Muscle layer of colon (tissue), 2 donors: ENCODE measurements at regions not wholly inside any gene's neighbourhood (a gene's known extent, or its start where the extent isn't known, plus 50 kb on each side); places are given as distances from the start of the nearest gene placed in this dataset.

Source experiments
- H3K27ac ChIP-seq: one replicate; pipeline ENCODE4 v1.7.0; 2013; ENCODE audit warnings: low read depth, mild to moderate bottlenecking, low read length, moderate library complexity
- H3K27me3 ChIP-seq, 2 donors: one replicate each; pipeline ENCODE4 v1.7.0; 2013; ENCODE audit warnings: low read length in 2 of 2, mild to moderate bottlenecking in 2 of 2; ENCODE audit not compliant: insufficient read depth in 2 of 2, control insufficient read depth in 1 of 2
- H3K36me3 ChIP-seq: one replicate; pipeline ENCODE4 v1.7.0; 2013; ENCODE audit warnings: mild to moderate bottlenecking, low read length; ENCODE audit not compliant: insufficient read depth
- H3K4me1 ChIP-seq: one replicate; pipeline ENCODE4 v1.7.0; 2013; ENCODE audit warnings: mild to moderate bottlenecking, low read length; ENCODE audit not compliant: insufficient read depth
- H3K4me3 ChIP-seq, 2 donors: one replicate each; pipeline ENCODE4 v1.7.0; 2013; ENCODE audit warnings: low read length in 2 of 2, low read depth in 1 of 2, mild to moderate bottlenecking in 1 of 2, moderate library complexity in 1 of 2
- H3K9ac ChIP-seq: one replicate; pipeline ENCODE4 v1.7.0; 2013; ENCODE audit warnings: low read length
- H3K9me3 ChIP-seq: one replicate; pipeline ENCODE4 v1.7.0; 2013; ENCODE audit warnings: mild to moderate bottlenecking, low read length
- donor health status: abdominal sarcoma.
- donor health status: Adenocarcinoma of cecum.

DNA sequence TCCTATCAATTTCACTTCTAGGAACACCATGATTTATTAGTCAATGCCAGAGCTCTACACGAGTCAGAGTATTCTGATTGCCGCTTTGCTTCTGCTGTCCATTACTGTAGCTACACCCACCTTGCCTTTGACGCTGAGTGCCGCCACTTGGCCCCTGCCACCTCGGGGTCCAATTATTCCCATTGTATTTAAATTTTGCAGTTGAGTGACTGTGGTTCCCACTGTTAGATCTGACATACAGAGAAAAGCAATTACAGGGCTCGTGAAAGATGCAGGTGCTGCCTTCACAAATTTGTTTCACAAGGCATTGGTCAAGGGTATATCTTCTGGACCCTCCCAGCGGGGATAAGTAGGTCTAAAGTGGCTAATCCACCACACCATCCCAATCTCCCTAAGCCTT is 428.9 kb downstream of the SIPA1L2 start:
- H3K4me1 ChIP-seq, result no peaks in the 10 kb centered on the region
- peaks cover 11% of the 10 kb centered on the region for H3K9me3 ChIP-seq
- H3K4me3 ChIP-seq, result no peak overlapping the region
- H3K27ac ChIP-seq, result no peak overlapping the region
- H3K9ac ChIP-seq, result no peak overlapping the region
- no peaks in the 10 kb centered on the region for H3K27me3 ChIP-seq
- H3K36me3 ChIP-seq, result no peaks in the 10 kb centered on the region

DNA sequence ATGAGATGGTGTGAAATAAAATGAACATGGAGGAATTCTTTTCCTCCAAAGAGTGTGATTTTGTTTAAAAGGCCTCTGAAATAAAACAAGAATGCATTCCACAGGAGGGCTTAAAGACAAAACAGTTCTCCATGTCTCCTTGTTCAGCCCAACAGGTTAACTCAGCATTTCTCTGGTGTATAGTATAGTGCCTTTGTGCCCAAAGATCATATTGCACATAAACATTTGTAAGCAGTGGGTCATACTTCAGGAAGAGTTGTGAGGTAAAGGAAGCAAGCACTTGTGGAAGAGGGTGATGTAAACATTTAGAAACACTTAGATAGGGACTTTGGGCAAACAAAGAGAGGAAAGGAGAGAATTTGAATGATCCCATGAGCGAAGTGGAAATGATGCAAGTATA is 433.9 kb downstream of the SIPA1L2 start:
- no peak overlapping the region for H3K4me3 ChIP-seq
- H3K9me3 ChIP-seq, result peaks cover 1% of the 10 kb centered on the region
- no peaks in the 10 kb centered on the region for H3K36me3 ChIP-seq
- H3K9ac ChIP-seq, result no peak overlapping the region
- H3K27ac ChIP-seq, result no peak overlapping the region
- H3K27me3 ChIP-seq, result no peaks in the 10 kb centered on the region
- H3K4me1 ChIP-seq, result no peaks in the 10 kb centered on the region

DNA sequence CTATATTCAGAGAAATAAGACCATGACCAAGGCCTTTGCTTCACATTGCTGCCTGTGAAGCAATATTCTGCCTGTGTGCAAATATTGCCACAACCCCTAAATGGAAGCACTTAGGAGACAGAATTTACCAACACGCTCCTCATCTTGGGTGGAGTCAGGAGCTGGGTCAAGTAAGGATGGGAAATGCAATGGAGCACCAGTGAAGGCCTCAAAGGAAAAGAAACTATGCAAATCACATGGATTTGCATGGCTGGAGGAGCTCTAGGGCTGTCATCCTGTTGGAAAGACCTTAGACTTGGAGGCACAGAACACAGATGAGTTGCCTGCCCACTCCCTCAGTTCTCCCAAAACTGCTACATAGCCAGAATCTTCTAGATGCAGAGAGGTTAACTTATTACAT is 435.5 kb downstream of the SIPA1L2 start:
- Histone ChIP-seq H3K36me3 (no peaks in the 10 kb centered on the region), H3K27ac (no peak overlapping the region), H3K4me1 (no peaks in the 10 kb centered on the region), H3K27me3 (no peaks in the 10 kb centered on the region), H3K9me3 (no peaks in the 10 kb centered on the region), H3K4me3 (no peak overlapping the region), H3K9ac (no peak overlapping the region)

DNA sequence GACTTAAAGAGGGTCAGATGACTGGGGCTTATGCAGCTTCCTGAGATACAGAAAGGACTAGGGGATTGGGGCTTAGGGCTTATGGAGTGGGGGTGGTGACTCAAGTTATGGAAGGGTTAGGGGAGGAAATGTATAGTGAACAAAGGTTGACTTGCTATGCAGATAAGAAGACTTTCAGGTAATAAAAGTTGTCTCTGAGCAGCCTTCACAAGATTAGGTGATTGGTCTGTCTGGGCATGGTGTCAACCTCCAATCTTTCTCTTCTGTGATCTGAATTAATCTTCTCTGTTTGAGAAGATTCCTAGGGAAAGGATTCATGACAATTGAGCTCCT is 436.5 kb downstream of the SIPA1L2 start:
- H3K9me3 ChIP-seq, result no peaks in the 10 kb centered on the region
- H3K27me3 ChIP-seq, result no peaks in the 10 kb centered on the region
- H3K36me3 ChIP-seq, result no peaks in the 10 kb centered on the region
- H3K9ac ChIP-seq, result no peak overlapping the region
- H3K27ac ChIP-seq, result no peak overlapping the region
- H3K4me1 ChIP-seq, result no peaks in the 10 kb centered on the region
- H3K4me3 ChIP-seq, result no peak overlapping the region

DNA sequence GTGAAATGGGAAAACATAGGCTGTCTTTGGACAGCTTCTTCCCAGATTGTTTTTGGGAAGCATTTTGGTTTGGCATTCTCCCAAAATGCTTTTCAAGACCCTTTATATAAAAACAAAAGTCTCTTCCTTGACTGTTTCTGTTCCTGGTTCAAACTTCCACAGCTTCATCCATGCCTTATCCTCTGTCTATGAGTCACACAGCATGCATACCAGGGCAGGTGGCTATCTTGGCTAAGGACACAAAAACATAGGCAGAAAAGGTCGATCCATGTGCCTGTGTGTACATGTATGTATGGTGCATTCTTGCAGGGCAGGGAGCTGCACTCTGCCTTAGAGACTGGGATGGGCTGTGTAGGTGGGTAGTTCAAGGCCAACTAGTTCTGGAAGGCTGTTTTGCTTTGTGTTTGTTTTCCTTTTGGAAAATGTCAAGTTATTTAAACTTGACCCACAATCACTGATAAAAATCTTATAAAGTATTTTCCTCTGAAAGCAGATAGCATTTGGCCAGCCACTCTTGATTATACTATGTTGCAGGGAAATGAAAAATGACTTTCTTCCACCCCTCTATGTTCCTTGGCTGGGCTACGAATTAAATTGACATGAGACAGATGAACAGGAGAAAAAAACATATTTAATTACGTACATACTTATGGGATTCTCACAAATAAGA is 437.0 kb downstream of the SIPA1L2 start:
- Histone ChIP-seq H3K27me3 (no peaks in the 10 kb centered on the region), H3K36me3 (no peaks in the 10 kb centered on the region), H3K4me3 (no peak overlapping the region), H3K27ac (no peak overlapping the region), H3K4me1 (no peaks in the 10 kb centered on the region), H3K9ac (no peak overlapping the region), H3K9me3 (no peaks in the 10 kb centered on the region)

DNA sequence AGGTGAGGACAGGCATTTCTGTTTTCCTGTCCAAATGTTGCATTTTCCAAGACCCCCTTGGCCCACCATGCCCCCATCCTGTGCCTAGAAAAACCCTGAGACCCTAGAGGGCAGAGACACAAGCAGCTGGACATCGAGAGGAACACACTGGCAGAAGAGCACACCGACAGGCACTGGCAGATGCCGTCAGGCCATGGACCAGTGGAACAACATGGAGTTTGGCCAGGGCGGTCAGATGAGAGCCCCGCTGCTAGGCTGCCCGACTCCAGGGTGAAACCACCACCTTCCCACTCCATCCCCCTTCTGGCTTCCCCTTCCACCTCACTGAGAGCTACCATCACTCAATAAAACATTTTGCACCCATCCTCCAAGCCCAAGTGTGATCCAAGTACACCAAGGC is 438.4 kb downstream of the SIPA1L2 start:
- H3K9me3 ChIP-seq, result no peaks in the 10 kb centered on the region
- no peaks in the 10 kb centered on the region for H3K27me3 ChIP-seq
- no peaks in the 10 kb centered on the region for H3K36me3 ChIP-seq
- no peak overlapping the region for H3K4me3 ChIP-seq
- H3K9ac ChIP-seq, result no peak overlapping the region
- H3K27ac ChIP-seq, result no peak overlapping the region
- no peaks in the 10 kb centered on the region for H3K4me1 ChIP-seq

DNA sequence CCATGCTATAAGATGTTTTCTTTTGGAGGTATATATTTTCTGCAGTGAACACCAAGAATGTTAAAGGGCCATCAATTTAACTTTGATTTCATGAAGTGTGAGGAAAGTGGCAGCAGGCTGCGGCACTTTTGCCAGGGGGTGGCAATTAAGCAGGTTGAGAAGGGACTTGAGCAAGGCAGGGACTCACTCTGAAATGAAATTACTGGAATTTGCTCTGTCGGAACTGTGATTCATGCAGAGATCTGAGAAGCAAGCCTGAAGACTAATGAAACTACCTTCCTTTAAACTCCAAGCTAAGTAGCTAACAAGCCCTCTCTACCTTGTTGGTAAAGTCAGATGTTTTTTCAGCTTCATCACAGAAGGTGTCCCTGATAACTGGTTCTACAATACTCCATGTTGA is 441.6 kb downstream of the SIPA1L2 start:
- Histone ChIP-seq H3K9ac (no peak overlapping the region), H3K4me3 (no peak overlapping the region), H3K4me1 (no peaks in the 10 kb centered on the region), H3K27me3 (no peaks in the 10 kb centered on the region), H3K36me3 (no peaks in the 10 kb centered on the region), H3K9me3 (no peaks in the 10 kb centered on the region), H3K27ac (no peak overlapping the region)

DNA sequence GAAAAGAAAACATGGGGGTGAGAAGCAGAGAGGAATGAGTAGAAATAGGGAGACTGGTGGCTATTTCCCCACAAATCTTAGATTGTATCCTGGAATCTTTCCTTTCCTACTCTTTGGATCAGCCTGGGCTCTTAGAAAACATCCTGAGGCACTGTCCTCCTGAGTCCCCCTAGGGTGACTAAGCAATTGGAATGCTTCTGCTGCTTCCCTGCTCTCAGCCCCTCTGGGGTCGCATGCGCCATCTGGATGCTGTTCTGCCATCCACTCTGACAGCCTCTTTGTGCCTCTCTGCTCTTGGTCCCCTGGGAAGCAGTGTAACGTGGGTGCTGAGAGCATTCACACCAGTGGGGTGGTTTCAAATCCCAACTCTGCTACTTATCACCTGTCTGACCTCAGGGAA is 443.0 kb downstream of the SIPA1L2 start:
- Histone ChIP-seq H3K27me3 (no peaks in the 10 kb centered on the region), H3K4me1 (no peaks in the 10 kb centered on the region), H3K27ac (no peak overlapping the region), H3K4me3 (no peak overlapping the region), H3K9ac (no peak overlapping the region), H3K9me3 (no peaks in the 10 kb centered on the region), H3K36me3 (no peaks in the 10 kb centered on the region)

DNA sequence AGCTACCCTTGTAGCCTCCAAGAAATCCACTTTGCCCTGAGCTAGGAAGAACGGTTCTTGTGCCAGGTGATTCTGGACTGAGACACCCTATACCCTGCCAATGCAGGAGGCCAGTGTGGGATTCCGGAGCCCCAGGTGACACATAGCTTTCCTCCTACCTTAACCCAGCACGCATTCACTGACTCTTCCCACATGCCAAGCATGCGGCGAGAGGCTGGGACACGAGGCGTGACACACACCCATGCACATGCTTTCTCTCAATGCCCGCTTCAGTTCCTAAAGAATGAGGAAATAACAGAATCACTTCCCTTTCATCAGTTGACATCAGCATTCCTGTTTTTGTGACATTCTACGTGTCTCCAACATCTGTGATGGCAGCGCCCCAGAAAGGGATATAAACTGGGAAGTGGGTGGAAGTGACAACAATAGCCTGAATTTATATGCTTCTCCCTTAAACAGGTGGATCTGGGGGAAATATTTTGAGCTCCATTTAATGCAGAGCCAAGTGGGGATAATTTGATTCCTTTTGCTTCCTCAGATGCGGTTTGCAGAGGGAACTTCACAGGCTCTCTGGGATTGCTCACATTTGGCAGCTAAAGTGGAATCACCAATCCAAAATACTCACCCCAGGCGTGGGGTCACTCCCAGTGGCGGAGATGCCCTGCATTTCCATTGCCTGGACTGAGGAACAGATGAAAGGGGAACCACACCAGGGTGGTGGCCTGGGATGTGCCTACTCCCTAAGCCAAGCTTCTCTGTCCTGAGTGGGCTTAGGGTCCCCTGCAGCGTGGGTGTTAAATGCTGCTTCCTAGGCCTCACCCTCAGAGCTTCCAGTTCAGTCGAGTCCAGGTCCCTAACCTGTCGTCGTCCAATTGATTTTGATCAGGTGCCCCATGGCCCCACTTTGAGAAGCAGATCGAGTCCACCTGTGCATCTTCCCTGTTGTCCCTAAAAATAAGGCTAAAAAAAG is 445.1 kb downstream of the SIPA1L2 start:
- no peak overlapping the region for H3K4me3 ChIP-seq
- H3K4me1 ChIP-seq, result no peaks in the 10 kb centered on the region
- H3K27me3 ChIP-seq, result no peaks in the 10 kb centered on the region
- no peak overlapping the region for H3K9ac ChIP-seq
- no peak overlapping the region for H3K27ac ChIP-seq
- H3K36me3 ChIP-seq, result no peaks in the 10 kb centered on the region
- H3K9me3 ChIP-seq, result no peaks in the 10 kb centered on the region

DNA sequence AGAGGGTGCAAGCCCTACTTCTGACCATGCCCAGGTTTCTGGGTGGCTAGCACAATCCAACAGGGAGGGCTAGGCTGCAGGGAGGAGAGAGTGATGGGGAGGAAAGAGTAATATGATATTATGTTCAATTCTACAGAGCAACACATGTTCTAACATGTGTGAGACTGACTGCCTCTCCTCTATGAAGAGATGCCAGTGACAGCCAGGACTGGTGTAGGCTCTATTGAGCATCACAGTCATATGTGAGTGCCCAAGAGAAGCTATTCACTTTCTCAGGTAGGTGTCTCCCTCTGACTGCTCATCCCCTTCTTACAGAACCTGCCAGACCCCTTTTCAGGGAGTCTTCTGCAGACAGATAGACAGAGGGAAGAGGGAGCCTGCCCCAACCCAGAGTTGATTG is 446.1 kb downstream of the SIPA1L2 start:
- Histone ChIP-seq H3K36me3 (no peaks in the 10 kb centered on the region), H3K4me3 (no peak overlapping the region), H3K9ac (no peak overlapping the region), H3K27me3 (no peaks in the 10 kb centered on the region), H3K27ac (no peak overlapping the region), H3K9me3 (no peaks in the 10 kb centered on the region), H3K4me1 (no peaks in the 10 kb centered on the region)

DNA sequence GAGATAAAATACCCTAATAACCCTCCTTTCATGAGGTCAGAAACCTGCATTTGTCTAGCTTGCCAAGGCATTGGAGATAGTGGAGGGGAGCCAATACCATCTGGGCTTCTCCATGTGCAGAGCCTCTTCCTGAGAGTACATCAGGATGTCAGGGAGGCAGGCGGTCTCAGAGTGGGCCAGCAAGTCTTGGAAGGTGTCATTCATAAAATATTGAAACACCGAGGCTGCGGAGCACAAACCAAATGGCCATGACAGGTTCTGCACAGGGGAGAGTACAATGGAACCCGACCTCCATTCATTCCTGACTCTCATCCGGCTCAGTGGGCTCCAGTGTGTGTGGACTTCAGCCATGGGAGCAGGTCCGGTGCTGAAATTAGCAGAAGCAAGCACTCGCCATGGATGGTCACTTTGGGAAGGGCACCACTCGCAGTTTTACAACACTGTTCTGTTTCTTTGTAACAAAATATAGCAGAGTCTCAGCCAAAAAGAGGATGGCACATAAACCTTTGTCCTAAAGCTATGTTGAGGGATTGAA is 446.6 kb downstream of the SIPA1L2 start:
- Histone ChIP-seq H3K9ac (no peak overlapping the region), H3K27me3 (no peaks in the 10 kb centered on the region), H3K4me3 (no peak overlapping the region), H3K9me3 (no peaks in the 10 kb centered on the region), H3K36me3 (no peaks in the 10 kb centered on the region), H3K4me1 (no peaks in the 10 kb centered on the region), H3K27ac (no peak overlapping the region)
